H9 (cell line): ENCODE measurements at regions not wholly inside any gene's neighbourhood (a gene's known extent, or its start where the extent isn't known, plus 50 kb on each side); places are given as distances from the start of the nearest gene placed in this dataset.

Source experiments
- DNase-seq: peaks from one replicate; pipeline ENCODE4 v3.0.0-alpha.2; 2017
- H2AFZ ChIP-seq: one replicate; pipeline ENCODE4 v1.6.1; 2013; ENCODE audit warnings: mild to moderate bottlenecking, low read length, control low read depth, moderate library complexity
- H2AK5ac ChIP-seq: 2 replicates; pipeline ENCODE4 v1.6.1; 2013; ENCODE audit warnings: low read length, control low read depth, mixed read lengths; ENCODE audit not compliant: insufficient read length
- H2BK120ac ChIP-seq: one replicate; pipeline ENCODE4 v1.6.1; 2013; ENCODE audit warnings: low read depth, mild to moderate bottlenecking, low read length, control low read depth, inconsistent platforms; ENCODE audit not compliant: poor library complexity, severe bottlenecking
- H2BK12ac ChIP-seq: 2 replicates; pipeline ENCODE4 v1.6.1; 2013; ENCODE audit warnings: low read length, control low read depth, mixed read lengths, low read depth; ENCODE audit not compliant: insufficient read length
- H2BK15ac ChIP-seq: 2 replicates; pipeline ENCODE4 v1.6.1; 2013; ENCODE audit warnings: low read depth, low read length, control low read depth
- H2BK20ac ChIP-seq: one replicate; pipeline ENCODE4 v1.6.1; 2013; ENCODE audit warnings: low read depth, mild to moderate bottlenecking, low read length, control low read depth, inconsistent platforms; ENCODE audit not compliant: poor library complexity, severe bottlenecking
- H2BK5ac ChIP-seq: 2 replicates; pipeline ENCODE4 v1.6.1; 2013; ENCODE audit warnings: low read length, control low read depth, mixed read lengths; ENCODE audit not compliant: insufficient read length
- H3K14ac ChIP-seq: 2 replicates; pipeline ENCODE4 v1.6.1; 2013; ENCODE audit warnings: low read length, control low read depth; ENCODE audit not compliant: insufficient read depth
- H3K18ac ChIP-seq: 2 replicates; pipeline ENCODE4 v1.6.1; 2013; ENCODE audit warnings: low read depth, mild to moderate bottlenecking, mixed read lengths, low read length, control low read depth; ENCODE audit not compliant: insufficient read length
- H3K23ac ChIP-seq: 2 replicates; pipeline ENCODE4 v1.6.1; 2013; ENCODE audit warnings: low read length, control low read depth, mixed read lengths, low read depth; ENCODE audit not compliant: insufficient read length
- H3K23me2 ChIP-seq: 2 replicates; pipeline ENCODE4 v1.6.1; 2013; ENCODE audit warnings: low read depth, mild to moderate bottlenecking, mixed read lengths, low read length, control low read depth; ENCODE audit not compliant: insufficient read length, poor library complexity, severe bottlenecking
- H3K27ac ChIP-seq: 2 replicates; pipeline ENCODE4 v1.5.1; 2013; ENCODE audit warnings: low read length, control low read depth, mixed read lengths, low read depth; ENCODE audit not compliant: insufficient read length
- H3K27me3 ChIP-seq: 2 replicates; pipeline ENCODE4 v1.6.1; 2013; ENCODE audit warnings: low read length, control low read depth, inconsistent platforms; ENCODE audit not compliant: insufficient read depth
- H3K4ac ChIP-seq: 2 replicates; pipeline ENCODE4 v1.6.1; 2013; ENCODE audit warnings: low read depth, mild to moderate bottlenecking, control low read depth, inconsistent platforms, low read length, moderate library complexity
- H3K4me1 ChIP-seq: 2 replicates; pipeline ENCODE4 v1.6.1; 2013; ENCODE audit warnings: low read length, control low read depth, inconsistent platforms; ENCODE audit not compliant: insufficient read depth
- H3K4me2 ChIP-seq: 2 replicates; pipeline ENCODE4 v1.6.1; 2013; ENCODE audit warnings: low read length, control low read depth, mixed read lengths; ENCODE audit not compliant: insufficient read length, insufficient read depth
- H3K56ac ChIP-seq: 2 replicates; pipeline ENCODE4 v1.6.1; 2013; ENCODE audit warnings: low read depth, mild to moderate bottlenecking, mixed read lengths, low read length, control low read depth; ENCODE audit not compliant: insufficient read length
- H3K79me1 ChIP-seq: 2 replicates; pipeline ENCODE4 v1.6.1; 2013; ENCODE audit warnings: low read depth, mild to moderate bottlenecking, moderate library complexity, low read length, control low read depth, inconsistent platforms; ENCODE audit not compliant: insufficient read depth, poor library complexity, severe bottlenecking
- H3K79me2 ChIP-seq: 2 replicates; pipeline ENCODE4 v1.6.1; 2013; ENCODE audit warnings: low read length, control low read depth, inconsistent platforms; ENCODE audit not compliant: insufficient read depth
- H3K9ac ChIP-seq: 2 replicates; pipeline ENCODE4 v1.6.1; 2013; ENCODE audit warnings: low read length, control low read depth, mixed read lengths; ENCODE audit not compliant: insufficient read length; ENCODE audit errors: extremely low read depth
- H3K9me3 ChIP-seq: one replicate; pipeline ENCODE4 v1.6.1; 2013; ENCODE audit warnings: low read depth, low read length, inconsistent platforms; ENCODE audit not compliant: control insufficient read depth
- H3T11ph ChIP-seq: one replicate; pipeline ENCODE4 v1.6.1; 2013; ENCODE audit warnings: mild to moderate bottlenecking, low read length, control low read depth, inconsistent platforms
- H4K20me1 ChIP-seq: one replicate; pipeline ENCODE4 v1.6.1; 2013; ENCODE audit not compliant: control insufficient read depth, insufficient read length, insufficient read depth
- H4K5ac ChIP-seq: 2 replicates; pipeline ENCODE4 v1.6.1; 2013; ENCODE audit warnings: low read depth, mild to moderate bottlenecking, mixed read lengths, low read length, control low read depth; ENCODE audit not compliant: insufficient read length
- H4K8ac ChIP-seq: replicated peaks from 2 replicates; pipeline ENCODE4 v1.6.1; 2013; ENCODE audit warnings: low read length, control low read depth, mixed read lengths, low read depth; ENCODE audit not compliant: insufficient read length
- H4K91ac ChIP-seq: 2 replicates; pipeline ENCODE4 v1.6.1; 2013; ENCODE audit warnings: low read depth, mild to moderate bottlenecking, moderate library complexity, mixed read lengths, low read length, control low read depth; ENCODE audit not compliant: insufficient read length
- H3K27ac Mint-ChIP-seq, 3 experiments: 2 replicates in 2 of 3; 3 replicates in 1 of 3; pipeline ENCODE4 v1.8.0; 2020 to 2021; ENCODE audit warnings: mixed read lengths in 3 of 3, mild to moderate bottlenecking in 1 of 3, moderate library complexity in 1 of 3
- H3K27me3 Mint-ChIP-seq: 2 replicates; pipeline ENCODE4 v1.8.0; 2021; ENCODE audit warnings: low read depth, mild to moderate bottlenecking, moderate library complexity, mixed read lengths
- H3K36me3 Mint-ChIP-seq, 3 experiments: 2 replicates in 2 of 3; 3 replicates in 1 of 3; pipeline ENCODE4 v1.8.0; 2020 to 2021; ENCODE audit warnings: low read depth in 3 of 3, mixed read lengths in 3 of 3; ENCODE audit not compliant: insufficient read depth in 1 of 3
- H3K4me1 Mint-ChIP-seq, 2 experiments: 2 replicates each; pipeline ENCODE4 v1.8.0; 2020; ENCODE audit warnings: mixed read lengths in 2 of 2
- H3K4me3 Mint-ChIP-seq, 2 experiments: 2 replicates in 1 of 2; 3 replicates in 1 of 2; pipeline ENCODE4 v1.8.0; 2020 to 2021; ENCODE audit warnings: mild to moderate bottlenecking in 2 of 2, mixed read lengths in 2 of 2, moderate library complexity in 1 of 2
- H3K9me3 Mint-ChIP-seq, 2 experiments: 2 replicates in 1 of 2; 3 replicates in 1 of 2; pipeline ENCODE4 v1.8.0; 2020; ENCODE audit warnings: mild to moderate bottlenecking in 2 of 2, mixed read lengths in 2 of 2, moderate library complexity in 1 of 2
- CTCF ChIP-seq: fragments of 200-600 bp; sonication (generic); conservative IDR thresholded peaks from 3 replicates; pipeline ENCODE4 v1.8.0; 2021; ENCODE audit warnings: antibody characterized with exemption, mild to moderate bottlenecking
- WGBS: extraction: QIAGEN DNeasy Blood & Tissue Kit; methylation state at CpG from one replicate; pipeline ENCODE4 v1.1.7; 2013; ENCODE audit warnings: missing lambda C conversion rate, low lambda C conversion rate, mixed read lengths; ENCODE audit not compliant: insufficient read length; ENCODE audit errors: extremely low coverage; 5-methylcytosine and 5-hydroxymethylcytosine counted together

DNA sequence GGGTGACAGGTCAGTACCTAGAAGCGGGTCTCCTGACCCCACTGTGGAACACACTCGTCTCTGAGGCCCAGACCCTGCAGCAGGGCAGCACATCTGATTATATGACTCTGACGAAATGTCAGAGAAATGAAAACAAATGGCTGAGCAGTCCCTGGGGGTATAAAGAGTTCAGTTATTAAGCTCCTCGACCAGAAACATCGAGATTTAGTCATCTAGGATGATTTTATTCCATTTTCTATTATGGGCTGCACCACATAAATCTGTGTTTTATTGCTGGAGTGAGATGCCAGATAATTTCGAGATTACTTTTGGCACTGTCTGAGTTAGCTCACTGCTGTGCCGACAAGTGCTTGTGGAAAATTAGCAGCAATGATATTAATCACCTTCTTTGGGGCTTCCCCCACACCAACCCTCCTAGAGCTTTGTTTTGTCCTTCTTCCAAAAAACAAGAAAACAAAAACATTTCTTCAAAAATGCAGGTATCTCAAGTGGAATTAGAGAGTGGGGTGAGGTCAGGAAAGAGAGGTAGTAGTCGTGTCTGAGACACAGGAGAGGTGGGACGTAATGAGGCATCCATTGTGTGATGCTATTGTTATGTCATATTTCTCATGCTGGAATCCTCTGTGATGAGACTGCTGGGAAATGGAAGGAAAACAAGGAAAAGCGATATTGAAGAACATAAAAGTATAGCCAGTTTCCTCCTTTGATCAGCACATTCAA is 495.5 kb downstream of the DMAC1 start:
- no peak overlapping the region for H3K27ac ChIP-seq
- Mint-ChIP-seq H3K36me3 (peaks cover 5 to 17% (median 10%) of the 10 kb centered on the region in 3 experiments), H3K9me3 (peaks cover 15 to 19% of the 10 kb centered on the region in 2 experiments), H3K4me3 (no peak overlapping the region), H3K27me3 (no peaks in the 10 kb centered on the region; the same call in 1 of the 2 replicates), H3K4me1 (no peaks in the 10 kb centered on the region), H3K27ac (no peak overlapping the region)
- no peak overlapping the region for H2BK120ac ChIP-seq
- no peak overlapping the region for H3K9ac ChIP-seq
- no peaks in the 10 kb centered on the region for H4K20me1 ChIP-seq
- H3K9me3 ChIP-seq = no peaks in the 10 kb centered on the region
- H2BK12ac ChIP-seq = no peak overlapping the region
- no peak overlapping the region for H3K23ac ChIP-seq
- H3T11ph ChIP-seq = no peak overlapping the region
- H4K5ac ChIP-seq = no peak overlapping the region
- H3K14ac ChIP-seq = no peak overlapping the region
- no peak overlapping the region for H3K4me2 ChIP-seq
- DNase-seq = no peak
- TF ChIP-seq CTCF = no peak
- no peak overlapping the region for H4K91ac ChIP-seq
- H2BK20ac ChIP-seq = no peak overlapping the region
- H2AK5ac ChIP-seq = no peak overlapping the region
- no peaks in the 10 kb centered on the region for H3K4me1 ChIP-seq
- H2BK15ac ChIP-seq = no peak overlapping the region
- no peaks in the 10 kb centered on the region for H3K27me3 ChIP-seq
- H3K4ac ChIP-seq = no peak overlapping the region
- H3K79me2 ChIP-seq = no peaks in the 10 kb centered on the region
- H2BK5ac ChIP-seq = no peak overlapping the region
- H2AFZ ChIP-seq = no peak overlapping the region
- no peak overlapping the region for H3K56ac ChIP-seq
- H3K18ac ChIP-seq = no peak overlapping the region
- no peaks in the 10 kb centered on the region for H3K23me2 ChIP-seq
- H3K79me1 ChIP-seq = no peaks in the 10 kb centered on the region
- no peak overlapping the region for H4K8ac ChIP-seq
- no CpG with 5 or more reads among the region's 10 CpGs for WGBS
